ENCODE measurements at regions not wholly inside any gene's neighbourhood (a gene's known extent, or its start where the extent isn't known, plus 50 kb on each side); places are given as distances from the start of the nearest gene placed in this dataset.
"Not testable (repeated sequence)": the region's sequence is repeated elsewhere in the genome, so short reads cannot be mapped to it uniquely, and the experiment has no call there.

DNA sequence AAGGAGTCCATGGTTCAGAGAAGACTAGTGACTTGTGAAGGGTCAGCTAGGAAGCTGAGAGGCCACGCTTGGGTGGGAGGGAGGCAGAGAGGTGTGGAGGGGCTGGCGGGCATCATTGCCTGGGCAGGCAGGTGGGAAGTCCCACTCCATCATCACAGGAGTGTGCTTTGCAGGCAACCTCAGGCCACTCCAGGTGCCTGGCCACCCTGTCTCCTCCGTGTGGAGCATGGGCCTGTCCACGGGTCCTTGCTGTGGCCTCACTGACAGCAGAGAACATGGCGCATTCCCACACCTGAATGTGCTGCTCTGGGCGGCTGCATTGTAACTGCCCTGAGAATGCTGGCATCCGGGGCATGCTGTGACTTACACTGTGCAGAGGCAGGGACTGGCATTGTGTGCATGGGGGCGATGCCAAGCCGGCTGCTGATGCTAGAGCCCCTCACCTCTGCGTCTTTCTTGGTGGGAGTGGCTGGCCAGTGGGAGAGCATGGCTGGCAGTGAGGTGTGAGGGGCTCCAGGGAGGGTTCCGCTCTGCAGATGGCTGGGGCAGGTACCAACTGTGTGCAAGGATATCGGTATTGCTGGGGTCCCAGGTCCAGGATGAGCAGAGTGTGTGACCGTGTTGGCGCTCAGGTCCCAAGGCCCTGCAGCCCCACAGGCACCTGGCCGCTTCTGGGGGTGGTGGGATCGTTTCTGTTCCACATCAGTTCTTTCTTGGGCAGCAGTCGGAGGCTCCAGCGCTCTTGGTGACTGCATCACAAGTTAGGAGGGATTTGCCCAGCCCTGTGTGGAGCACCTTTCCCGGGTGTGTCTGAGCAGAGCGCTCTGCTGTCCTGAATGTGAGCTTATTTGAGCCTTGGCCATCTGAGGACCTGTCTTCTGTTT, 94.8 kb downstream of the NPIPB11 start:
- DNase-seq (no peak), ATAC-seq (replicated peaks in 1 of 4) (no peak)
- H3K36me3 Mint-ChIP-seq, result no peaks in the 10 kb centered on the region
- no peaks in the 10 kb centered on the region for H3K36me3 ChIP-seq (ENCODE audit: control insufficient read depth in 2 of 2, extremely low read depth in 1 of 2, insufficient read depth in 1 of 2, low read length in 1 of 2)
- H3K4me1 Mint-ChIP-seq, result peaks cover 0 to 5% (median 2%) of the 10 kb centered on the region in 3 donors
- H3K27ac Mint-ChIP-seq, result no peak overlapping the region
- no peaks in the 10 kb centered on the region for H3K9me3 ChIP-seq
- H3K4me3 Mint-ChIP-seq, result no peak overlapping the region
- ChIA-PET POLR2A (no interaction called here), CTCF (no interaction called here)
- no peak overlapping the region for H3K4me3 ChIP-seq (ENCODE audit: control insufficient read depth in 1 of 2, extremely low read depth in 1 of 2, low read length in 1 of 2)
- no peaks in the 10 kb centered on the region for H3K27me3 ChIP-seq (replicated peaks in 1 of 2; ENCODE audit: control insufficient read depth in 2 of 2, extremely low read depth in 1 of 2, insufficient read depth in 2 of 2, low read length in 1 of 2)
- no peaks in the 10 kb centered on the region for H3K27me3 Mint-ChIP-seq
- WGBS (ENCODE audit: insufficient coverage), result 92% methylated on average over 18 of the region's 20 CpGs
- H3K9me3 Mint-ChIP-seq, result no peaks in the 10 kb centered on the region
- no peak overlapping the region for H3K27ac ChIP-seq (ENCODE audit: low read length)
- H3K4me1 ChIP-seq (ENCODE audit: control insufficient read depth in 1 of 2, extremely low read depth in 1 of 2, insufficient read depth in 2 of 2, low read length in 2 of 2), result no peaks in the 10 kb centered on the region

DNA sequence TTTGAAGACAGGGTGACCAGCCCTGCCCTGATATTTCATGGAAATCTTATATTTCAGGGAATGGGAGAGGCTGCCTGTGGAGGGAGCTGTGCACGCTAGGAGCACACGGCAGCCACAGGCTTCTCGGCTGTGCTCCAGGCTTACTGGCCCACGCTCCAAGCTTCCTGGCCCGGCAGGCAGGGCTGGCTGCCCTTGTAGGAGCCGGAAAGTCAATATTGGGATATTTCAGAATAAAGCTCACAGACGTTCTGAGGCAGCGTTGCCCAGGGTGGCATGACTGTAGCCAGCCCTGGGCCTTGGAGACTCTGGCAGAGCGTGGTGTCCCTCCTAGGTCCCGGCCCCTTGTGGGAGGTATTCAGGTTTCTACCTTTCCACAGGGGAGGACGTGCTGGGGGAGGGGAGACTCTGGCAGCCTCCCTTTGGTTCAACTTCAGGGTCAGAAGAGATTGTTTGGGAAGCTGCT, 95.6 kb downstream of the NPIPB11 start:
- POLR2A ChIA-PET, result no interaction called here
- WGBS (ENCODE audit: insufficient coverage), result 91% methylated on average over 8 of the region's 11 CpGs
- no peak overlapping the region for H3K27ac Mint-ChIP-seq

DNA sequence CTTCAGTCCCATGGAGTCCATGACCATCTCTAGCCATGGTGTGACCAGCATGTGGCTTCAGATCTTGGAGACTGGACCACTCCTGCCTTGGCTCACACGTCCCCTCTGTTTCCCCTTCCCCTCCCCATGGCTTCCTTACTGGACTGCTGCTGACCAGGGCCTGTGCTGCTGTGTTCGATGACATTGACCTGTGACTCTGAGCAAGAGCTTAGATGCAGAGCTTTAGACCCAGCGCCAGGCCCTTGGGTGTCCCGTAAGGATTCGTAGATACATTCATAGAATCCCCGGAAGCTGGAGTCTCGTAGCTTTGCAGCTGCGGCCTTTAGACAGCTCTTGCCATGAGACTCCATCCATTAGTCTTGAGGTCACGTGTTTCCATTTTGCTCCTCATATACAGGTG, 96.3 kb downstream of the NPIPB11 start:
- H3K36me3 Mint-ChIP-seq; DNase-seq; H3K4me1 ChIP-seq (ENCODE audit: control insufficient read depth in 1 of 2, extremely low read depth in 1 of 2, insufficient read depth in 2 of 2, low read length in 2 of 2); H3K4me3 Mint-ChIP-seq; H3K9me3 Mint-ChIP-seq; H3K4me1 Mint-ChIP-seq; H3K27me3 Mint-ChIP-seq; ATAC-seq (replicated peaks in 1 of 4); H3K27ac ChIP-seq (ENCODE audit: low read length); H3K36me3 ChIP-seq (ENCODE audit: control insufficient read depth in 2 of 2, extremely low read depth in 1 of 2, insufficient read depth in 1 of 2, low read length in 1 of 2); POLR2A ChIA-PET; H3K27me3 ChIP-seq (replicated peaks in 1 of 2; ENCODE audit: control insufficient read depth in 2 of 2, extremely low read depth in 1 of 2, insufficient read depth in 2 of 2, low read length in 1 of 2); H3K4me3 ChIP-seq (ENCODE audit: control insufficient read depth in 1 of 2, extremely low read depth in 1 of 2, low read length in 1 of 2); H3K27ac Mint-ChIP-seq; H3K9me3 ChIP-seq: not testable (repeated sequence)
- CTCF ChIA-PET, result interaction anchor here in 1 of 2 donors (0.6 kb wide), 1 partner anchor 804 kb away, joined by 3 read pairs; the partner anchor contains the start of gene IL27
- 86% methylated on average over 7 of the region's 9 CpGs for WGBS (ENCODE audit: insufficient coverage)

More for the DNA sequence above, 95.6 kb downstream of the NPIPB11 start:
- CTCF ChIA-PET, result interaction anchor here in 1 of 2 donors (0.6 kb wide), 1 partner anchor 804 kb away, joined by 3 read pairs; the partner anchor contains the start of gene IL27
- ATAC-seq (replicated peaks in 1 of 4), result no peak
- H3K36me3 Mint-ChIP-seq, result no peaks in the 10 kb centered on the region
- no peak overlapping the region for H3K4me3 Mint-ChIP-seq
- Histone ChIP-seq H3K36me3 (ENCODE audit: control insufficient read depth in 2 of 2, extremely low read depth in 1 of 2, insufficient read depth in 1 of 2, low read length in 1 of 2) (no peaks in the 10 kb centered on the region), H3K4me1 (ENCODE audit: control insufficient read depth in 1 of 2, extremely low read depth in 1 of 2, insufficient read depth in 2 of 2, low read length in 2 of 2) (no peaks in the 10 kb centered on the region), H3K4me3 (ENCODE audit: control insufficient read depth in 1 of 2, extremely low read depth in 1 of 2, low read length in 1 of 2) (no peak overlapping the region), H3K27ac (ENCODE audit: low read length) (no peak overlapping the region), H3K9me3 (no peaks in the 10 kb centered on the region), H3K27me3 (replicated peaks in 1 of 2; ENCODE audit: control insufficient read depth in 2 of 2, extremely low read depth in 1 of 2, insufficient read depth in 2 of 2, low read length in 1 of 2) (no peaks in the 10 kb centered on the region)
- H3K27me3 Mint-ChIP-seq, result no peaks in the 10 kb centered on the region
- no peak for DNase-seq
- H3K9me3 Mint-ChIP-seq, result no peaks in the 10 kb centered on the region
- H3K4me1 Mint-ChIP-seq, result peaks cover 0 to 5% (median 2%) of the 10 kb centered on the region in 3 donors

DNA sequence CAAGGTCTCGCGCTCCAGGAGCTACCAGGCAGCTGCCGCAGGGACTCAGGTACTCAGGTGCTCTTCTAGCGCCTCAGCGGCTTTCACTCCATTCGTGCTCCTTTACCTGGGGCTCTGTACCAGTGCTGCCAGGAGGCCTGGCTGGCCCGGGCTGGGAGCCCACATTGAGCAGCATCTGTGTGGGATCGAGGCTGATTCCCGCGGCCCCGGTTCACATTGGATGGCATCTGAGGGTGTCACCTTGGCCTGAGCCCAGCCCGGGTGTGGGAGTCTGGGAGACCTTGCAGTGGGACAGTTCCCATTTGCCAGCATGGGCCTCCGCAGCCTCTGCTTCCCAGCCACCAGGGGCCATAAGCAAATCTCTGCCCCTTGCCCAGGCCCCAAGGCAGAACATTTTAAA, 96.9 kb downstream of the NPIPB11 start:
- H3K36me3 ChIP-seq (ENCODE audit: control insufficient read depth in 2 of 2, extremely low read depth in 1 of 2, insufficient read depth in 1 of 2, low read length in 1 of 2); POLR2A ChIA-PET; H3K4me3 ChIP-seq (ENCODE audit: control insufficient read depth in 1 of 2, extremely low read depth in 1 of 2, low read length in 1 of 2); H3K27ac ChIP-seq (ENCODE audit: low read length); H3K27me3 ChIP-seq (replicated peaks in 1 of 2; ENCODE audit: control insufficient read depth in 2 of 2, extremely low read depth in 1 of 2, insufficient read depth in 2 of 2, low read length in 1 of 2); ATAC-seq (replicated peaks in 1 of 4); H3K9me3 ChIP-seq; H3K4me1 Mint-ChIP-seq; H3K4me3 Mint-ChIP-seq; H3K36me3 Mint-ChIP-seq; DNase-seq; H3K9me3 Mint-ChIP-seq; H3K27me3 Mint-ChIP-seq; H3K4me1 ChIP-seq (ENCODE audit: control insufficient read depth in 1 of 2, extremely low read depth in 1 of 2, insufficient read depth in 2 of 2, low read length in 2 of 2); H3K27ac Mint-ChIP-seq; CTCF ChIA-PET: not testable (repeated sequence)
- 94% methylated on average over 12 of the region's 13 CpGs for WGBS (ENCODE audit: insufficient coverage)

DNA sequence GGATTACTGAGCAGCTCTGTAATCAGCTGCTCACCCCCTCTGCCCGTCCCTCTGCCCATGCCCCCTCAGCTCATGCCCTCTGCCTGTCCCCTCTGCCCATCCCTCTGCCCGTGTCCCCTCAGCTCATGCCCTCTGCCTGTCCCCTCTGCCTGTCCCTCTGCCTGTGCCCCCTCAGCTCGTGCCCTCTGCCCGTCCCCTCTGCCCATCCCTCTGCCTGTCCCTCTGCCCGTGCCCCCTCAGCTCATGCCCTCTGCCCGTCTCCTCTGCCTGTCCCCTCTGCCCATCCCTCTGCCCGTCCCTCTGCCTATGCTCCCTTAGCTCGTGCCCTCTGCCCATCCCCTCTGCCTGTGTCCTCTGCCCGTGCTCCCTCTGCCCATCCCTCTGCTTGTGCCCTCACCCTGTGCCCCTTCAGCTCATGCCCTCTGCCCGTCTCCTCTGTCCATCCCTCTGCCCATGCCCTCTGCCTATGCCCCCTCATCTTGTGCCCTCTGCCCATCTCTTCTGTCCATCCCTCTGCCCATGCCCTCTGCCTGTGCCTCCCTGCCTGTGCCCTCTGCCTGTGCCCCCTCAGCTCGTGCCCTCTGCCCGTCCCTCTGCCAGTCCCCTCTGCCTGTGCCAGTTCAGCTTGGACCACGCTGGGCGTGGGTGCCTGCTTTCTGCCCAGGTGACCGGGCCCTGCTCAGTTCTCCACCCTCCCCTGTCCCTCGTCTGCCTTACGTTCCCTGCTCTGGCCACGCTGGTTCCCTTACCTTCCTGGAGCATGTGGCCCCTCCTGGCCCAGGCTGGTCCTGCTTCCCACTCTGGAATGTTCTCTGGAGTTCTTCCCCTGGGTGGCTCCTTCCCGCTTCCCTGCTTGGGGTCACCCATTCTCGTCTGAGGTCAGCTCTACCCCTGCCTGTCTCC, 97.6 kb downstream of the NPIPB11 start:
- H3K27ac ChIP-seq (ENCODE audit: low read length), result no peak overlapping the region
- Mint-ChIP-seq H3K36me3 (peaks cover 3% of the 10 kb centered on the region), H3K27me3 (no peaks in the 10 kb centered on the region), H3K27ac (no peak overlapping the region), H3K4me1 (peaks cover 0 to 5% (median 2%) of the 10 kb centered on the region in 3 donors), H3K4me3 (no peak overlapping the region), H3K9me3 (no peaks in the 10 kb centered on the region)
- 93% methylated on average over 19 of the region's 20 CpGs for WGBS (ENCODE audit: insufficient coverage)
- no peaks in the 10 kb centered on the region for H3K36me3 ChIP-seq (ENCODE audit: control insufficient read depth in 2 of 2, extremely low read depth in 1 of 2, insufficient read depth in 1 of 2, low read length in 1 of 2)
- H3K4me1 ChIP-seq (ENCODE audit: control insufficient read depth in 1 of 2, extremely low read depth in 1 of 2, insufficient read depth in 2 of 2, low read length in 2 of 2), result no peaks in the 10 kb centered on the region
- no peak for ATAC-seq (replicated peaks in 1 of 4)
- no peaks in the 10 kb centered on the region for H3K27me3 ChIP-seq (replicated peaks in 1 of 2; ENCODE audit: control insufficient read depth in 2 of 2, extremely low read depth in 1 of 2, insufficient read depth in 2 of 2, low read length in 1 of 2)
- DNase-seq, result no peak
- ChIA-PET POLR2A (no interaction called here), CTCF (no interaction called here)
- no peak overlapping the region for H3K4me3 ChIP-seq (ENCODE audit: control insufficient read depth in 1 of 2, extremely low read depth in 1 of 2, low read length in 1 of 2)
- no peaks in the 10 kb centered on the region for H3K9me3 ChIP-seq

DNA sequence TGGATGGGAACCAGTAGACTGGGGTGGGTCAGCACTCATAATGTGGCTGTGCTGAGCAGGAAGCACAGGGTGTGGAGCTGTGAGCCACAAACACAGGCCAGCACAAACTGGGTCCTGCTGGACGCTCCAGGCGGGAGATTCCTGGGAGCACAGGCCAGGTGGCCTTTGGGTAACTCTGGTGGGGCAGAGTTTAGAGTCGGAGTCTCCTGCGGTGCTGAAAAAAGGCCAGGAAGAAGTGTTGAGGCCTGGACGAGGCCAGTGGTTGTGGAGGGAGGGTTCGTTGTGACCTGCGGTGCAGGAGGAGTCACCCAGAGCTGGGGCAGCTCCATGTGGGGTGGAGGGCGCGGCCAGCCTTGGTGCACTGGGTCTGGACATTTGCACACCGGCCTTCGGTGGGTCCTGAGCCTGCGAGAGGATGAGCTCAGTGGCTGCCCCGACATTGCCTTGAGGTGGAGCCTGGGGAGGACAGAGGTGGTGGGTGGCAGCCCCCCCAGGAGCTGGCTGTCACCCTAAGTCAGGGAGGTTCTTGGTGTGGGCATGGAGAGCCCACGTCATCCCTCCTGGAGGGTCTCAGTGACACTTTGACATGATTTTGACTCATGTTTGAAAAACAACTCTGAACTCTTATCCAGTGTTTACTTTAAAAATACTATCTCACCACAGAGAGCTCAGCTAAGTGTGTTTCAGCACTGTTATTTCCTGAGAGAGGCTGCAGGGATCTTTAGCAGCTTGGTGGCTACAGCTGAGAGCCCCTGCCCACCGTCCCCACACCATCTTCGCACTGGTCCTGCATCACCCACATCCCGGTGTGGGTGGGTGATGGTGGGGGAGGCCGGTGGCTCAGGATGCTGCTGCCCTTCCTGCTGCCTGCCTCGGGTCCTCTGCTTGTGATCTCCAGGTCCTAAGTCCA, 98.7 kb downstream of the NPIPB11 start:
- peaks cover 0 to 5% (median 2%) of the 10 kb centered on the region in 3 donors for H3K4me1 Mint-ChIP-seq
- H3K4me3 Mint-ChIP-seq, result no peak overlapping the region
- peaks cover 5% of the 10 kb centered on the region for H3K36me3 Mint-ChIP-seq
- no peak overlapping the region for H3K27ac Mint-ChIP-seq
- no peaks in the 10 kb centered on the region for H3K9me3 ChIP-seq
- ATAC-seq (replicated peaks in 1 of 4) (no peak), DNase-seq (no peak)
- H3K9me3 Mint-ChIP-seq, result no peaks in the 10 kb centered on the region
- H3K27me3 ChIP-seq (replicated peaks in 1 of 2; ENCODE audit: control insufficient read depth in 2 of 2, extremely low read depth in 1 of 2, insufficient read depth in 2 of 2, low read length in 1 of 2), result no peaks in the 10 kb centered on the region
- H3K4me3 ChIP-seq (ENCODE audit: control insufficient read depth in 1 of 2, extremely low read depth in 1 of 2, low read length in 1 of 2), result no peak overlapping the region
- H3K36me3 ChIP-seq (ENCODE audit: control insufficient read depth in 2 of 2, extremely low read depth in 1 of 2, insufficient read depth in 1 of 2, low read length in 1 of 2), result peaks cover 0 to 2% of the 10 kb centered on the region in 2 donors
- CTCF ChIA-PET, result no interaction called here
- H3K27me3 Mint-ChIP-seq, result no peaks in the 10 kb centered on the region
- WGBS (ENCODE audit: insufficient coverage), result 95% methylated on average over 13 of the region's 19 CpGs
- no peaks in the 10 kb centered on the region for H3K4me1 ChIP-seq (ENCODE audit: control insufficient read depth in 1 of 2, extremely low read depth in 1 of 2, insufficient read depth in 2 of 2, low read length in 2 of 2)
- H3K27ac ChIP-seq (ENCODE audit: low read length), result no peak overlapping the region
- POLR2A ChIA-PET, result no interaction called here

Data from T-cell (primary cell).